K562 (cell line): ENCODE measurements at regions not wholly inside any gene's neighbourhood (a gene's known extent, or its start where the extent isn't known, plus 50 kb on each side); places are given as distances from the start of the nearest gene placed in this dataset.

Experiments used
- CTCF ChIP-seq, 3 experiments: IDR thresholded peaks in 2 of 3; conservative IDR thresholded peaks in 1 of 3; 2 replicates each; pipeline ENCODE4 v1.5.1; 2011 to 2012; ENCODE audit warnings: low read length in 3 of 3, mild to moderate bottlenecking in 3 of 3, control low read depth in 2 of 3, improper control_type of control experiment in 1 of 3, inconsistent platforms in 1 of 3, low read depth in 1 of 3, mixed read lengths in 1 of 3, moderate library complexity in 1 of 3; ENCODE audit not compliant: insufficient read depth in 2 of 3
- MED1 ChIP-seq: sonication (generic); formaldehyde crosslinking; IDR thresholded peaks from 2 replicates; pipeline ENCODE4 v1.8.1; 2023; ENCODE audit warnings: missing genetic modification reagents, borderline replicate concordance
- POLR3G ChIP-seq: IDR thresholded peaks from 2 replicates; pipeline ENCODE4 v1.6.1; 2011; ENCODE audit not compliant: insufficient read length, insufficient replicate concordance; ENCODE audit errors: extremely low read depth
- USF2 ChIP-seq: sonication (generic); formaldehyde crosslinking; IDR thresholded peaks from 2 replicates; pipeline ENCODE4 v1.5.0; 2020; ENCODE audit warnings: missing genetic modification reagents

DNA sequence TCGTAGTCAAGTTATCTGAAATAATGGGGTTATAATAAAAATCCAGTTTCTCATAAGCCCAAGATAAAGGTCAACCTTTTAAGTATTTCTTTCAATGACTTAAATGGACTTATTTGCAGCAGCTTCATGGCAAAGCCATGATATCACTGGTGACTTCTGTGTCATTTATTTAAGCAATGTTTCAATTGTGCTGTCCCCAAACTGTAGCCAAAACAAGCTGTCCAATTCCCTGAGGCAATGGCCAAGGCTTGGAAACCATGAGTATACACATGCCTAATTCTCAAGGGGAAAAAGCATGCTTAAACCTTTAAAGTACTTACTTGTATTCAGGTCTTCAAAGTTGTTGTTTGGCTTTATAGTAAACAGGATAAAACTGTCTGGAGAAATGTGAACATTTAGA, 376.4 kb upstream of the TNC start:
- TF ChIP-seq CTCF (IDR thresholded peaks at IDR 0.05 in 2 of 3, conservative IDR thresholded peaks at IDR 0.05 in 1 of 3; ENCODE audit: insufficient read depth in 2 of 3, low read depth in 1 of 3, low read length in 3 of 3) (no peak), USF2 (CRISPR knock-in tag) (no peak), MED1 (CRISPR knock-in tag) (no peak), POLR3G (no peak)
